Ishikawa (cell line): ENCODE measurements at regions not wholly inside any gene's neighbourhood (a gene's known extent, or its start where the extent isn't known, plus 50 kb on each side); places are given as distances from the start of the nearest gene placed in this dataset.

Source experiments
- CEBPB ChIP-seq: IDR thresholded peaks from 2 replicates; pipeline ENCODE4 v1.6.1; 2012
- CREB1 ChIP-seq: IDR thresholded peaks from 2 replicates; pipeline ENCODE4 v1.6.1; 2012; ENCODE audit warnings: low read depth
- EGR1 ChIP-seq: IDR thresholded peaks from 2 replicates; pipeline ENCODE4 v1.6.1; 2012
- EP300 ChIP-seq: IDR thresholded peaks from 2 replicates; pipeline ENCODE4 v1.6.1; 2012; ENCODE audit warnings: borderline replicate concordance
- FOXM1 ChIP-seq: IDR thresholded peaks from 2 replicates; pipeline ENCODE4 v1.6.1; 2012; ENCODE audit warnings: low read depth, borderline replicate concordance
- MAX ChIP-seq: IDR thresholded peaks from 2 replicates; pipeline ENCODE4 v1.6.1; 2012
- NFIC ChIP-seq: IDR thresholded peaks from 2 replicates; pipeline ENCODE4 v1.6.1; 2012
- RAD21 ChIP-seq: IDR thresholded peaks from 2 replicates; pipeline ENCODE4 v1.6.1; 2012; ENCODE audit warnings: low read depth
- REST ChIP-seq: IDR thresholded peaks from 2 replicates; pipeline ENCODE4 v1.6.1; 2012; ENCODE audit warnings: low read depth, mild to moderate bottlenecking
- TAF1 ChIP-seq: IDR thresholded peaks from 2 replicates; pipeline ENCODE4 v1.6.1; 2012; ENCODE audit warnings: low read depth, mild to moderate bottlenecking
- TCF12 ChIP-seq: IDR thresholded peaks from 2 replicates; pipeline ENCODE4 v1.6.1; 2012; ENCODE audit warnings: low read depth
- USF1 ChIP-seq: IDR thresholded peaks from 2 replicates; pipeline ENCODE4 v1.6.1; 2012
- YY1 ChIP-seq: IDR thresholded peaks from 2 replicates; pipeline ENCODE4 v1.6.1; 2012; ENCODE audit warnings: low read depth
- ZBTB7A ChIP-seq: IDR thresholded peaks from 2 replicates; pipeline ENCODE4 v1.6.1; 2012; ENCODE audit warnings: low read depth

GRCh38 chr2:122019724-122020123 lies 264.3 kb downstream of the TSN start:
- TF ChIP-seq CEBPB (no peak), TAF1 (no peak), RAD21 (no peak), USF1 (no peak), MAX (no peak), YY1 (no peak), ZBTB7A (no peak), EGR1 (no peak), EP300 (no peak), TCF12 (no peak), CREB1 (no peak), FOXM1 (no peak), REST (no peak), NFIC (no peak)
